Astrocyte (in vitro differentiated cells and primary cell): ENCODE measurements at regions not wholly inside any gene's neighbourhood (a gene's known extent, or its start where the extent isn't known, plus 50 kb on each side); places are given as distances from the start of the nearest gene placed in this dataset.

Experiments
- DNase-seq: peaks from one replicate; pipeline ENCODE4 v3.0.0-alpha.2; 2010; ENCODE audit warnings: low read depth
- FAIRE-seq: peaks from 2 replicates; lab custom pipeline; 2011; peaks lifted over from hg19 to GRCh38; lab: Jason Lieb, UNC
- H2AFZ ChIP-seq: 2 replicates; pipeline ENCODE4 v1.6.0; 2012; ENCODE audit warnings: low read depth, low read length, inconsistent platforms
- H3K27ac ChIP-seq: 2 replicates; pipeline ENCODE4 v1.5.1; 2011; ENCODE audit warnings: low read depth, low read length, inconsistent platforms
- H3K27me3 ChIP-seq: 2 replicates; pipeline ENCODE4 v1.6.0; 2011; ENCODE audit warnings: low read length, inconsistent platforms; ENCODE audit not compliant: insufficient read depth
- H3K36me3 ChIP-seq: 2 replicates; pipeline ENCODE4 v1.5.1; 2011; ENCODE audit warnings: low read length, inconsistent platforms; ENCODE audit not compliant: insufficient read depth
- H3K4me1 ChIP-seq: 2 replicates; pipeline ENCODE4 v1.5.1; 2011; ENCODE audit warnings: low read length, inconsistent platforms; ENCODE audit not compliant: insufficient read depth
- H3K4me2 ChIP-seq: 2 replicates; pipeline ENCODE4 v1.6.0; 2012; ENCODE audit warnings: low read length, inconsistent platforms
- H3K4me3 ChIP-seq: 2 replicates; pipeline ENCODE4 v1.5.1; 2011; ENCODE audit warnings: low read depth, mild to moderate bottlenecking, low read length, inconsistent platforms; ENCODE audit not compliant: insufficient read depth
- H3K79me2 ChIP-seq: 2 replicates; pipeline ENCODE4 v1.6.0; 2012; ENCODE audit warnings: mild to moderate bottlenecking, low read length, inconsistent platforms; ENCODE audit not compliant: insufficient read depth
- H3K9ac ChIP-seq: 2 replicates; pipeline ENCODE4 v1.6.0; 2012; ENCODE audit warnings: mild to moderate bottlenecking, low read length, inconsistent platforms
- H3K9me3 ChIP-seq: 2 replicates; pipeline ENCODE4 v1.5.1; 2012; ENCODE audit warnings: low read depth, mild to moderate bottlenecking, low read length, inconsistent platforms; ENCODE audit not compliant: insufficient read depth
- H4K20me1 ChIP-seq: 2 replicates; pipeline ENCODE4 v1.6.0; 2012; ENCODE audit warnings: low read length, inconsistent platforms; ENCODE audit not compliant: insufficient read depth
- H3K27ac Mint-ChIP-seq: one replicate; pipeline ENCODE4 v1.8.0; 2021; ENCODE audit warnings: mild to moderate bottlenecking, mixed read lengths; ENCODE audit not compliant: unreplicated experiment
- H3K27me3 Mint-ChIP-seq: one replicate; pipeline ENCODE4 v1.8.0; 2021; ENCODE audit warnings: low read depth, mixed read lengths; ENCODE audit not compliant: unreplicated experiment
- H3K36me3 Mint-ChIP-seq: one replicate; pipeline ENCODE4 v1.8.0; 2021; ENCODE audit warnings: low read depth, mixed read lengths; ENCODE audit not compliant: unreplicated experiment
- H3K4me1 Mint-ChIP-seq: one replicate; pipeline ENCODE4 v1.8.0; 2021; ENCODE audit warnings: low read depth, mixed read lengths; ENCODE audit not compliant: unreplicated experiment
- H3K4me3 Mint-ChIP-seq: one replicate; pipeline ENCODE4 v1.8.0; 2021; ENCODE audit warnings: mild to moderate bottlenecking, moderate library complexity, mixed read lengths; ENCODE audit not compliant: unreplicated experiment
- H3K9me3 Mint-ChIP-seq: one replicate; pipeline ENCODE4 v1.8.0; 2021; ENCODE audit warnings: mild to moderate bottlenecking, mixed read lengths; ENCODE audit not compliant: unreplicated experiment
- CTCF ChIP-seq: IDR thresholded peaks from 2 replicates; pipeline ENCODE4 v1.5.1; 2011; ENCODE audit warnings: low read depth, mild to moderate bottlenecking, inconsistent platforms, low read length, moderate library complexity; ENCODE audit not compliant: insufficient read depth
- EZH2 ChIP-seq: IDR thresholded peaks from 2 replicates; pipeline ENCODE4 v1.6.1; 2012; ENCODE audit warnings: mild to moderate bottlenecking, low read length, inconsistent platforms; ENCODE audit not compliant: insufficient read depth

- Histone ChIP-seq H3K27ac (no peak overlapping the region), H4K20me1 (no peaks in the 10 kb centered on the region), H3K9me3 (no peaks in the 10 kb centered on the region), H3K27me3 (peaks cover 9% of the 10 kb centered on the region), H3K79me2 (no peaks in the 10 kb centered on the region), H3K36me3 (no peaks in the 10 kb centered on the region), H3K4me2 (no peak overlapping the region), H3K9ac (no peak overlapping the region), H3K4me1 (no peaks in the 10 kb centered on the region), H2AFZ (no peak overlapping the region), H3K4me3 (no peak overlapping the region)
- TF ChIP-seq CTCF (no peak), EZH2 (no peak)
- no peak overlapping the region for H3K4me3 Mint-ChIP-seq
- no peak overlapping the region for H3K27ac Mint-ChIP-seq
- H3K4me1 Mint-ChIP-seq, result no peaks in the 10 kb centered on the region
- no peaks in the 10 kb centered on the region for H3K36me3 Mint-ChIP-seq
- DNase-seq, result no peak
- FAIRE-seq, result no peak
- H3K9me3 Mint-ChIP-seq, result peaks cover 2% of the 10 kb centered on the region
- H3K27me3 Mint-ChIP-seq, result peaks cover 56% of the 10 kb centered on the region
These were observed 65.9 kb upstream of the SIPA1L2 start for GRCh38 chr1:232695621-232696385.

- no peak overlapping the region for H3K9ac ChIP-seq
- no peaks in the 10 kb centered on the region for H4K20me1 ChIP-seq
- no peak for DNase-seq
- H3K9me3 Mint-ChIP-seq, result peaks cover 2% of the 10 kb centered on the region
- H2AFZ ChIP-seq, result no peak overlapping the region
- H3K4me3 Mint-ChIP-seq, result no peak overlapping the region
- H3K27ac Mint-ChIP-seq, result no peak overlapping the region
- TF ChIP-seq EZH2 (no peak), CTCF (no peak)
- no peak overlapping the region for H3K27ac ChIP-seq
- H3K4me2 ChIP-seq, result no peak overlapping the region
- H3K36me3 Mint-ChIP-seq, result no peaks in the 10 kb centered on the region
- no peaks in the 10 kb centered on the region for H3K36me3 ChIP-seq
- peaks cover 55% of the 10 kb centered on the region for H3K27me3 Mint-ChIP-seq
- peaks cover 9% of the 10 kb centered on the region for H3K27me3 ChIP-seq
- FAIRE-seq, result no peak
- H3K9me3 ChIP-seq, result no peaks in the 10 kb centered on the region
- H3K4me1 Mint-ChIP-seq, result no peaks in the 10 kb centered on the region
- no peaks in the 10 kb centered on the region for H3K79me2 ChIP-seq
- no peak overlapping the region for H3K4me3 ChIP-seq
- no peaks in the 10 kb centered on the region for H3K4me1 ChIP-seq
These were observed 66.5 kb upstream of the SIPA1L2 start for GRCh38 chr1:232696466-232696865.

GRCh38 chr1:232697187-232697822 is 67.4 kb upstream of the SIPA1L2 start:
- H3K79me2 ChIP-seq, result no peaks in the 10 kb centered on the region
- H3K4me2 ChIP-seq, result no peak overlapping the region
- DNase-seq (no peak), FAIRE-seq (no peak)
- Mint-ChIP-seq H3K4me1 (no peaks in the 10 kb centered on the region), H3K27me3 (peaks cover 51% of the 10 kb centered on the region), H3K4me3 (no peak overlapping the region), H3K36me3 (no peaks in the 10 kb centered on the region), H3K27ac (no peak overlapping the region), H3K9me3 (peaks cover 7% of the 10 kb centered on the region)
- no peak for TF ChIP-seq EZH2
- TF ChIP-seq CTCF, result no peak
- no peaks in the 10 kb centered on the region for H3K36me3 ChIP-seq
- no peak overlapping the region for H3K4me3 ChIP-seq
- H3K9me3 ChIP-seq, result no peaks in the 10 kb centered on the region
- H3K27ac ChIP-seq, result no peak overlapping the region
- peaks cover 9% of the 10 kb centered on the region for H3K27me3 ChIP-seq
- H2AFZ ChIP-seq, result no peak overlapping the region
- H4K20me1 ChIP-seq, result no peaks in the 10 kb centered on the region
- no peaks in the 10 kb centered on the region for H3K4me1 ChIP-seq
- no peak overlapping the region for H3K9ac ChIP-seq
